HCT116 (cell line): ENCODE measurements at regions not wholly inside any gene's neighbourhood (a gene's known extent, or its start where the extent isn't known, plus 50 kb on each side); places are given as distances from the start of the nearest gene placed in this dataset.

ENCODE experiments used
- TF ChIP-seq, protein P1 (sequence below): IDR thresholded peaks from 2 replicates; pipeline ENCODE4 v1.6.1; 2012
- TF ChIP-seq, protein P2 (sequence below), 3 experiments: fragments of 200-600 bp in 1 of 3; sonication (generic) in 1 of 3; IDR thresholded peaks in 2 of 3; conservative IDR thresholded peaks in 1 of 3; 2 replicates each; pipeline ENCODE4 v1.5.1; 2012 to 2017; ENCODE audit warnings: low read depth in 2 of 3, low read length in 2 of 3, antibody characterized with exemption in 1 of 3, borderline replicate concordance in 1 of 3, control low read depth in 1 of 3, mild to moderate bottlenecking in 1 of 3, mixed read lengths in 1 of 3, mixed run types in 1 of 3, moderate library complexity in 1 of 3; ENCODE audit not compliant: insufficient read depth in 1 of 3

DNA sequence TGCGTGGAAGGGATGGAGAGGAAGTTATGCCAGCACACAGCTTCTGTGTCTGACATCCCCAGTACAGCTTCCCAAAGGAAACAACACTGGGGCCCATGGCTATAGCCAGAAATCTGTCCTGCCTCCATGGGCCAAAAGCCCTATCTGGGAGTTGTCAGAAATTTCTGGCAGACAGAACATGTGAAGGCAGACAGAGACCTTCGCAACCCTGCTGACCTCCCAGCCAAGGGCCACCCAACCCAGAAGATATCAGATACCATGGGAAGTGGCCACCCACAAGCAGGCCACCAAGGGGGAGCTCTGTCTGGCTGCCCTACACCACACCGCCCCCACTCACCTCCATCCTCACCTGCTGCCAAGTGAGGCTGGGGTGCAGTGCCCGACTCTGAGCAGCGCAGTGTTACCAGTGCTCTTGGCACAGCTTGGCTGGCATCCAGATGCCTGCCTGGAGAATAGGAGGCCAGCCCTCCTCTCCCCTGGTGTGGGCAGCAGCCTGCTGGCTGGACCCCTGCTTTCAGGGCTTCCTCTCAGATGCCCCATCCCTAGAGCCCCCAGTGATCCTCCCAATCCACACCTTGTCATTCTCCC, 61.6 kb upstream of the NEURL1B start:
- TF ChIP-seq, protein P1, sequence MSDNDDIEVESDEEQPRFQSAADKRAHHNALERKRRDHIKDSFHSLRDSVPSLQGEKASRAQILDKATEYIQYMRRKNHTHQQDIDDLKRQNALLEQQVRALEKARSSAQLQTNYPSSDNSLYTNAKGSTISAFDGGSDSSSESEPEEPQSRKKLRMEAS, result no peak
- TF ChIP-seq, protein P2, sequence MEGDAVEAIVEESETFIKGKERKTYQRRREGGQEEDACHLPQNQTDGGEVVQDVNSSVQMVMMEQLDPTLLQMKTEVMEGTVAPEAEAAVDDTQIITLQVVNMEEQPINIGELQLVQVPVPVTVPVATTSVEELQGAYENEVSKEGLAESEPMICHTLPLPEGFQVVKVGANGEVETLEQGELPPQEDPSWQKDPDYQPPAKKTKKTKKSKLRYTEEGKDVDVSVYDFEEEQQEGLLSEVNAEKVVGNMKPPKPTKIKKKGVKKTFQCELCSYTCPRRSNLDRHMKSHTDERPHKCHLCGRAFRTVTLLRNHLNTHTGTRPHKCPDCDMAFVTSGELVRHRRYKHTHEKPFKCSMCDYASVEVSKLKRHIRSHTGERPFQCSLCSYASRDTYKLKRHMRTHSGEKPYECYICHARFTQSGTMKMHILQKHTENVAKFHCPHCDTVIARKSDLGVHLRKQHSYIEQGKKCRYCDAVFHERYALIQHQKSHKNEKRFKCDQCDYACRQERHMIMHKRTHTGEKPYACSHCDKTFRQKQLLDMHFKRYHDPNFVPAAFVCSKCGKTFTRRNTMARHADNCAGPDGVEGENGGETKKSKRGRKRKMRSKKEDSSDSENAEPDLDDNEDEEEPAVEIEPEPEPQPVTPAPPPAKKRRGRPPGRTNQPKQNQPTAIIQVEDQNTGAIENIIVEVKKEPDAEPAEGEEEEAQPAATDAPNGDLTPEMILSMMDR (IDR thresholded peaks at IDR 0.05 in 2 of 3, conservative IDR thresholded peaks at IDR 0.05 in 1 of 3; ENCODE audit: borderline replicate concordance in 1 of 3, insufficient read depth in 1 of 3, low read depth in 2 of 3, low read length in 2 of 3), result no peak
